ENCODE measurements at regions not wholly inside any gene's neighbourhood (a gene's known extent, or its start where the extent isn't known, plus 50 kb on each side); places are given as distances from the start of the nearest gene placed in this dataset.

GRCh38 chr2:234570476-234570875 lies 73.6 kb upstream of the ARL4C start:
- H3K4me1 Mint-ChIP-seq = no peaks in the 10 kb centered on the region
- peak overlapping the region in 1 of 4 donors; percentile 29 for H3K4me3 Mint-ChIP-seq
- Histone ChIP-seq H3K36me3 (ENCODE audit: control insufficient read depth, insufficient read depth, low read length) (no peaks in the 10 kb centered on the region), H3K4me1 (ENCODE audit: control insufficient read depth, insufficient read depth, low read length, poor library complexity, severe bottlenecking) (no peaks in the 10 kb centered on the region), H3K9me3 (ENCODE audit: control insufficient read depth in 2 of 2, low read length in 2 of 2) (no peaks in the 10 kb centered on the region), H3K4me3 (ENCODE audit: low read depth, low read length) (no peak overlapping the region), H3K27ac (ENCODE audit: insufficient read depth, low read length, poor library complexity, severe bottlenecking) (no peak overlapping the region), H3K27me3 (ENCODE audit: control insufficient read depth, insufficient read depth, low read length) (peaks cover 6% of the 10 kb centered on the region)
- ATAC-seq (ENCODE audit: low read depth in 2 of 2) = no peak
- H3K36me3 Mint-ChIP-seq = no peaks in the 10 kb centered on the region
- DNase-seq = no peak
- H3K27me3 Mint-ChIP-seq = peaks cover 33% of the 10 kb centered on the region
- peaks cover 0 to 2% (median 0%) of the 10 kb centered on the region in 7 donors for H3K9me3 Mint-ChIP-seq
- H3K27ac Mint-ChIP-seq = no peak overlapping the region

- H3K27ac ChIP-seq (ENCODE audit: insufficient read depth, low read length, poor library complexity, severe bottlenecking) = no peak overlapping the region
- peaks cover 6% of the 10 kb centered on the region for H3K27me3 ChIP-seq (ENCODE audit: control insufficient read depth, insufficient read depth, low read length)
- ATAC-seq (ENCODE audit: low read depth in 2 of 2) (no peak), DNase-seq (no peak)
- H3K4me1 ChIP-seq (ENCODE audit: control insufficient read depth, insufficient read depth, low read length, poor library complexity, severe bottlenecking) = no peaks in the 10 kb centered on the region
- H3K36me3 ChIP-seq (ENCODE audit: control insufficient read depth, insufficient read depth, low read length) = no peaks in the 10 kb centered on the region
- peaks cover 0 to 2% (median 0%) of the 10 kb centered on the region in 7 donors for H3K9me3 Mint-ChIP-seq
- no peak overlapping the region for H3K4me3 ChIP-seq (ENCODE audit: low read depth, low read length)
- H3K36me3 Mint-ChIP-seq = no peaks in the 10 kb centered on the region
- H3K4me3 Mint-ChIP-seq = no peak overlapping the region
- no peaks in the 10 kb centered on the region for H3K9me3 ChIP-seq (ENCODE audit: control insufficient read depth in 2 of 2, low read length in 2 of 2)
- peaks cover 37% of the 10 kb centered on the region for H3K27me3 Mint-ChIP-seq
- H3K27ac Mint-ChIP-seq = no peak overlapping the region
- no peaks in the 10 kb centered on the region for H3K4me1 Mint-ChIP-seq
Measured at GRCh38 chr2:234569776-234570430, 73.0 kb upstream of the ARL4C start.

DNA sequence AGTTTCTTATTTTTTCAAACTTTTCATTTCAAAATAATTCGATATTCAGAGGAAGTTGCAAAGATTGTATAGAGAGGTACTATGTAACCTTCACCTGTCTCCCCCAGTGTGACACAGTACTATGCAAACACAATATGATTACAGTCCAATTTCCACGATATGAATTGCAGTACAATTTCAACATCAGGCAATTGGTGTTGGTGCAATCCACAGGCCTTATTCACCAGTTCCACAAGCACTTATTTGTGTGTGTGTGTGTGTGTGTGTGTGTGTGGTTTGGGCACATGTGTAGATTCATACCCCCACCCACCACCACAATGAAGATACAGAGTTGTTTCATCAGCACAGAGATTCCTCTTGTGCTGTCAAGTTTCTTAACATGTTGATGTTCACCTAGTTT lies 69.7 kb upstream of the ARL4C start:
- no peak overlapping the region for H3K4me3 ChIP-seq (ENCODE audit: low read depth, low read length)
- no peak for ATAC-seq (ENCODE audit: low read depth in 2 of 2)
- peaks cover 0 to 2% (median 0%) of the 10 kb centered on the region in 7 donors for H3K9me3 Mint-ChIP-seq

GRCh38 chr2:234565842-234566619 lies 69.2 kb upstream of the ARL4C start:
- Mint-ChIP-seq H3K27ac (no peak overlapping the region), H3K27me3 (peaks cover 36% of the 10 kb centered on the region), H3K36me3 (no peaks in the 10 kb centered on the region), H3K4me3 (no peak overlapping the region), H3K4me1 (no peaks in the 10 kb centered on the region), H3K9me3 (peaks cover 0 to 6% (median 0%) of the 10 kb centered on the region in 7 donors)
- no peak for DNase-seq
- Histone ChIP-seq H3K27me3 (ENCODE audit: control insufficient read depth, insufficient read depth, low read length) (peaks cover 6% of the 10 kb centered on the region), H3K9me3 (ENCODE audit: control insufficient read depth in 2 of 2, low read length in 2 of 2) (no peaks in the 10 kb centered on the region), H3K27ac (ENCODE audit: insufficient read depth, low read length, poor library complexity, severe bottlenecking) (no peak overlapping the region), H3K36me3 (ENCODE audit: control insufficient read depth, insufficient read depth, low read length) (no peaks in the 10 kb centered on the region), H3K4me1 (ENCODE audit: control insufficient read depth, insufficient read depth, low read length, poor library complexity, severe bottlenecking) (no peaks in the 10 kb centered on the region), H3K4me3 (ENCODE audit: low read depth, low read length) (no peak overlapping the region)
- no peak for ATAC-seq (ENCODE audit: low read depth in 2 of 2)

More for the DNA sequence above, 69.7 kb upstream of the ARL4C start:
- Histone ChIP-seq H3K27me3 (ENCODE audit: control insufficient read depth, insufficient read depth, low read length) (peaks cover 6% of the 10 kb centered on the region), H3K4me1 (ENCODE audit: control insufficient read depth, insufficient read depth, low read length, poor library complexity, severe bottlenecking) (no peaks in the 10 kb centered on the region), H3K9me3 (ENCODE audit: control insufficient read depth in 2 of 2, low read length in 2 of 2) (no peaks in the 10 kb centered on the region), H3K27ac (ENCODE audit: insufficient read depth, low read length, poor library complexity, severe bottlenecking) (no peak overlapping the region), H3K36me3 (ENCODE audit: control insufficient read depth, insufficient read depth, low read length) (no peaks in the 10 kb centered on the region)
- H3K4me1 Mint-ChIP-seq = no peaks in the 10 kb centered on the region
- DNase-seq = no peak
- H3K27me3 Mint-ChIP-seq = peaks cover 33% of the 10 kb centered on the region
- no peak overlapping the region for H3K4me3 Mint-ChIP-seq
- H3K36me3 Mint-ChIP-seq = no peaks in the 10 kb centered on the region
- no peak overlapping the region for H3K27ac Mint-ChIP-seq

GRCh38 chr2:234565201-234565600 lies 68.3 kb upstream of the ARL4C start:
- no peak overlapping the region for H3K4me3 Mint-ChIP-seq
- no peaks in the 10 kb centered on the region for H3K36me3 ChIP-seq (ENCODE audit: control insufficient read depth, insufficient read depth, low read length)

GRCh38 chr2:234564699-234565098 lies 67.8 kb upstream of the ARL4C start:
- Mint-ChIP-seq H3K27ac (no peak overlapping the region), H3K4me1 (no peaks in the 10 kb centered on the region), H3K9me3 (peaks cover 0 to 9% (median 0%) of the 10 kb centered on the region in 7 donors), H3K36me3 (no peaks in the 10 kb centered on the region), H3K27me3 (peaks cover 27% of the 10 kb centered on the region), H3K4me3 (no peak overlapping the region)
- Histone ChIP-seq H3K27me3 (ENCODE audit: control insufficient read depth, insufficient read depth, low read length) (peaks cover 1% of the 10 kb centered on the region), H3K36me3 (ENCODE audit: control insufficient read depth, insufficient read depth, low read length) (no peaks in the 10 kb centered on the region), H3K4me1 (ENCODE audit: control insufficient read depth, insufficient read depth, low read length, poor library complexity, severe bottlenecking) (no peaks in the 10 kb centered on the region), H3K9me3 (ENCODE audit: control insufficient read depth in 2 of 2, low read length in 2 of 2) (no peaks in the 10 kb centered on the region), H3K27ac (ENCODE audit: insufficient read depth, low read length, poor library complexity, severe bottlenecking) (no peak overlapping the region), H3K4me3 (ENCODE audit: low read depth, low read length) (no peak overlapping the region)
- ATAC-seq (ENCODE audit: low read depth in 2 of 2) (no peak), DNase-seq (no peak)

More at GRCh38 chr2:234565201-234565600, 68.3 kb upstream of the ARL4C start:
- no peak for ATAC-seq (ENCODE audit: low read depth in 2 of 2)
- Histone ChIP-seq H3K9me3 (ENCODE audit: control insufficient read depth in 2 of 2, low read length in 2 of 2) (no peaks in the 10 kb centered on the region), H3K4me1 (ENCODE audit: control insufficient read depth, insufficient read depth, low read length, poor library complexity, severe bottlenecking) (no peaks in the 10 kb centered on the region), H3K27me3 (ENCODE audit: control insufficient read depth, insufficient read depth, low read length) (peaks cover 1% of the 10 kb centered on the region), H3K4me3 (ENCODE audit: low read depth, low read length) (no peak overlapping the region), H3K27ac (ENCODE audit: insufficient read depth, low read length, poor library complexity, severe bottlenecking) (no peak overlapping the region)
- Mint-ChIP-seq H3K27me3 (peaks cover 32% of the 10 kb centered on the region), H3K36me3 (no peaks in the 10 kb centered on the region), H3K9me3 (peaks cover 0 to 6% (median 0%) of the 10 kb centered on the region in 7 donors), H3K4me1 (no peaks in the 10 kb centered on the region), H3K27ac (no peak overlapping the region)
- no peak for DNase-seq

- ATAC-seq (ENCODE audit: low read depth in 2 of 2) = no peak
- Mint-ChIP-seq H3K27me3 (peaks cover 20% of the 10 kb centered on the region), H3K4me1 (peaks cover 0 to 4% (median 0%) of the 10 kb centered on the region in 4 donors), H3K27ac (no peak overlapping the region), H3K9me3 (peaks cover 0 to 9% (median 2%) of the 10 kb centered on the region in 7 donors), H3K4me3 (no peak overlapping the region), H3K36me3 (no peaks in the 10 kb centered on the region)
- no peaks in the 10 kb centered on the region for H3K4me1 ChIP-seq (ENCODE audit: control insufficient read depth, insufficient read depth, low read length, poor library complexity, severe bottlenecking)
- H3K9me3 ChIP-seq (ENCODE audit: control insufficient read depth in 2 of 2, low read length in 2 of 2) = no peaks in the 10 kb centered on the region
- H3K27me3 ChIP-seq (ENCODE audit: control insufficient read depth, insufficient read depth, low read length) = no peaks in the 10 kb centered on the region
- no peak overlapping the region for H3K27ac ChIP-seq (ENCODE audit: insufficient read depth, low read length, poor library complexity, severe bottlenecking)
- DNase-seq = no peak
- no peaks in the 10 kb centered on the region for H3K36me3 ChIP-seq (ENCODE audit: control insufficient read depth, insufficient read depth, low read length)
- no peak overlapping the region for H3K4me3 ChIP-seq (ENCODE audit: low read depth, low read length)
Measured at GRCh38 chr2:234559609-234560008, 62.7 kb upstream of the ARL4C start.

Data from CD4-positive, CD25-positive, alpha-beta regulatory T cell (primary cell).